ENCODE measurements at regions not wholly inside any gene's neighbourhood (a gene's known extent, or its start where the extent isn't known, plus 50 kb on each side); places are given as distances from the start of the nearest gene placed in this dataset.
"Not testable (repeated sequence)": the region's sequence is repeated elsewhere in the genome, so short reads cannot be mapped to it uniquely, and the experiment has no call there.

DNA sequence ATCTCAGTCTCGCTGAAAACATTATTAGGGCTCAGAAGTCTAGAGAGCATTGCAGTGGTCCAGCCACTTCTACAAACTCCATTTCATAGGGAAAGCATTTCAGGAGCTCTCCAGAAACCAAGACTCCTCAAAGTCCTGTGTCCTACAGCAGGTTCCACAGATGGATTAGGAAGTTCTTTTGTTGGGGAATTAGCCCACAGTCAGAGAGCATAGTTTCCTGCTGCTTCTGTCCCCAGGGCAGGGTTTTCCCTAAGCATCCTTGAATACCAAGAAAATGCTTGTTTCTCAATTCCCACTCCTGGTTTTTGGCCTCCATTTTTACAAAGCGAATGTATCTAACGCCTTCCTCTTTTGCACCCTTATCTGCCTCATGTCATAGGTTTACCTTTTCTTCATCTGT is 235.9 kb upstream of the PODXL start:
- DNase-seq (ENCODE audit: low spot score) = no peak

DNA sequence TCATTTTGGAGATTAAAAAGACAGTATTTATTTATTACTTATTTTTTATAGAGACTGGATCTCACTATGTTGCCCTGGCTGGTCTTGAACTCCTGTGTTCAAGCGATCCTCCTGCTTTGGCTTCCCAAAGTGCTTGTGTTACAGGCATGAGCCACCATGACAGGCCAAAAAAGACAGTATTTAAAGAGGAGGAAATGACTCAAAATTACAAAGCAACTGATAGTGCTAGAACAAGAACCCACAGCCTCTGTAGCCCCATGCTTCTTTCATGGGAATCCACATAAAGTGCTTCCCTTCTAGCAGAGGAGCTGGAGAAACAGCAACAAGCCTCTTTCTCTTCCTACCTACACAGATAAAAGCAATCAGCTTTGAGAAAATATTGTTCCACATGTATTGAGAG is 230.7 kb upstream of the PODXL start:
- no peak for DNase-seq (ENCODE audit: low spot score)

- no peak for DNase-seq (ENCODE audit: low spot score)
Measured at GRCh38 chr7:131786204-131786603, 229.8 kb upstream of the PODXL start.

DNA sequence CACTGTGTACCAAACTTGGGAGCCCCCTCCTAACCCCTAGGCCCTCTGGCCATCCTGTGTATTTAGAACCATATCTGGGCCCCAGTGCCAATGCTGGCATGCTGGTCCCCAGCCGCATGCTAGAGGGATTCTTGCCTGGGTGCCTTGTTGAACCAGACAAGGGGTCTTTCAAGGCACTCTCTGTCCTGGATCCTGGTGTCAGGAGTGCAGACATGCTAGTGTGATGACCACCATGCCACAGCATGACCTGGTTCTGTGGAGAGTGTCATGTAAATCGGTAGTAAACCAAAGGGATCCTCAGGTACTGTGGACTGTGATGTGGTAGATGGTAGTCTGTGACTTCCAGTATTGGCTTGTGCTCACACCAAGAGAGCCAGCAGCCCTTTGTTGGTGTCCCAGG is 222.2 kb upstream of the PODXL start:
- no peak for DNase-seq (ENCODE audit: low spot score)

DNA sequence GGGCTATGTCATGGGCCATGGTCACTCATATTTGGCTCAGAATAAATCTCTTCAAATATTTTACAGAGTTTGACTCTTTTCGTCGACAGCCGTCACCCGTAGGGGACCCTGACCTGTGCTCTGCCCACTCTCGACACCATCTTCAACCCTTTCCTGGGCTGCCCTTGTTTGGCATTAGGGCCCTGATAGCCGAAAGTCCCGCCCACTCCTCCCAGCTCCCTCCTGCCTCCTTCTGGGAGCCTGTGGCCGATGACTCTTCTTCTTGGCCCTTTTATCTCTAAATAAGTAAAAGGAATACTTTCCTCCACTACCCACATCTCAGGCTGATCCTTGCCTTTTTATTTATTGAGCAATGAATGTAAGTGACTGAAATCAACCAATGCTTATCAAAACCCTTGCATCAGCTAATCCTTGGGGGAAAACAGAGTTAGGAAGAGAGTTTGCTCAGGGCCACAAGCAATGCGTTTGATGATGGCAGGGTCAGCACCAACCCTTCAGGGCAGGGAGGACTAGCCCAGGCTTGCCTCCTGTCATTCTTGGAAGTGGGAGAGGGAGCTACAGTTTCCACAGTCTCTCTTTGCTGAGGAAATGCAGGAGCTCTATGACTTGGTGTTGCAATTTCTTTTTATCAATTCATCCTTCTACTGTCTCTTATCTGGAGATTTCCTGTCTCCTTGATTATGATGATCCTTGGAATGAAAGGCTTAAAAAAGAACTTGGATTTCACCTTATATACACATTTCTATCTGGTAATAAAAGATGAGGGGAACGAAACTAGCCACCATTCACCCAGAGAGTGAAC is 218.2 kb upstream of the PODXL start:
- no peak for DNase-seq (ENCODE audit: low spot score)

DNA sequence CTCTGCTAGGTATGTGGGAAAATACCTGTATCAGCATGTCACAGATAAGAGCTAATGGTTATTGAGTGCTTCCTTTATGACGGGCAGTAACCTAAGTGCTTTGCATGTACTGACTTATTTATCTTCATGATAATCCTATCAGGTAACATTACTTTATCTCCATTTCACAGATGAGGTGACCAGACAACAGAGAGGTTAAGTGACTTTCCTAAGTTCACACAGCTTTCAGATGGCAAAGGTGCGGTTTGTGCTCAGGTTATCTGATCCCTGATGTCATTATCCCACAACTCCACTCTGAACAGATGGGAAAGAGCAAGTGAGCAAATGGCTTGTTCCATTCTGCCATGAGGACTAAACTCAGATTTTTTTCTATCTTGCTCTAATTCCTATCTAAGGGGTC is 217.0 kb upstream of the PODXL start:
- no peak for DNase-seq (ENCODE audit: low spot score)

DNA sequence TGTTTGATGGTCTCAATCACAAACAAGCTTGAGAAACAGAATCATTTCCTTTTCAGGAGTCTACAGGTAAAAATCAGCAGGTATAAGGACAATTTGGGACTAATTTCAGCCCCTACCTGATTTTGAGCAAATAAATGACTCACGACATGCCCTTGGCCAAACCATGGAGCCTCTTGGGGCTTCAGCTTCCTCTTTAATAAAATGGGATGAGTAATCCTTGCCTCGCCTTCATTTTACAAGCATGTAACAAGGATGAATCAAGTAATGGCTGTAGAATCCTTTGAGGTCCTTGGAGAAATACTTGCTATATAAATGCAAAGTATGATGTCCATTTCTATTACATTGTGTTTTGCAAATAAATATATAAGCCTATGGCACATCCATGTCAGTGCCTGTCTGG is 212.8 kb upstream of the PODXL start:
- no peak for DNase-seq (ENCODE audit: low spot score)

- no peak for DNase-seq (ENCODE audit: low spot score)
Measured at GRCh38 chr7:131767591-131767990, 211.2 kb upstream of the PODXL start.

GRCh38 chr7:131765575-131765974 is 209.1 kb upstream of the PODXL start:
- DNase-seq (ENCODE audit: low spot score) = no peak

DNA sequence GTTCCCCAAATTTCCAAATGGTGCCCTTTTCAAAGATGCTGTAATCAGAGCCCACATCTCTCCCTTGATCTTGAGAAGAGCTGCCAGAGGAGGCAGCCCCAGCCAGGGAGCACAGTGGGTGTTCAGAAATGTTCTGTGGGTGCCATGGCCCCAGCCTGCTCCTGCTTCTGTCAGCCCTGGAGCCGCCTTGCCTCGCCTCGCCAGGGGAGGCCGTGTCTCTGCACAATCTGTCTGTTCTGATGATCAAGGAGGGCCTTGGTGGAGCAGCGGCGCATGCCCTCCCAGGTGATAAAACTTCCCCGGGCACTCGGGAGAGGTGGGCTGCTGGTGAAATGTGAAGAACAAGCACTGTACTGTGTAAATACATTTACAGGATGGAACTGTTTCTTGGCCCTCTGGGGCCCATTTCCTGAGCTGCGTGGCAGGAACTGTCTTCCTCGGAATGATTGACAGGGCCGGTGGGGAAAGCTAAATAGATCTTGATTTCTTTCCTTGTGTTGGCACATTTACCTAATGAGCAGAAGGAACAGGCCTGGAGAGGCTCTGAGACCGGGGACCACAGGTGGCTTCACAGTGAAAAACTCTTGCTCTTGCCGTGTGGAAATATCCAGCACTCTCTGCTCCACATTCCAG is 207.8 kb upstream of the PODXL start:
- DNase-seq (ENCODE audit: low spot score) = no peak

DNA sequence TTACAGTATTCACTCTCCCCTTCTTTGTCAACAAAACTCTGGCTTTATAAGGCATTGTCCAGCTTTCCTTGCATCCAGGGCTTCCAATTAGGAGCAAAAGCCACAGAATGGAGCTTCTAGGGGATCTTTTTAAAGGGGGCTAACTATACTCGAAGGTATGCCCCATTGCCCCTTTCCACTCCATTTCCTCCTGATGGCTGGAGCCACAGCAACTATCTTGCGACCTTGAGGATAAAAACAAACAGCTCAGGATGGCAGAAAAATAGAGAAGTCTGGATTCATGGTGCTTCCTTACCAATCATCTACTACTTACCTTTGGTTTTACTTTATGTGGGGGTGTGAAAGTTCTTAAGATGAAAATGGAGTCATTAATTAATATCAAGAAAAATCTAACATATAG is 206.3 kb upstream of the PODXL start:
- DNase-seq (ENCODE audit: low spot score) = no peak

DNA sequence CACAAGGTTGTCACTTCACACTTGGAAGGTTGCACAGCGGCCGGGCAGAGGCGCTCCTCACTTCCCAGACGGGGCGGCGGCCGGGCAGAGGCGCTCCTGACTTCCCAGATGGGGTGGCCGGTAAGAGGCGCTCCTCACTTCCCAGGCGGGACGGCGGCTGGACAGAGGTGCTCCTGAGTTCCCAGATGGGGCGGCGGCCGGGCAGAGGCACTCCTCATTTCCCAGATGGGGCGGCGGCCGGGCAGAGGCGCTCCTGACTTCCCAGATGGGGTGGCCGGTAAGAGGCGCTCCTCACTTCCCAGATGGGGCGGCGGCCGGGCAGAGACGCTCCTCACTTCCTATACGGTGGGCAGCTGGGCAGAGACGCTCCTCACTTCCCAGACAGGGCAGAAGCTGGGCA is 199.4 kb upstream of the PODXL start:
- not testable (repeated sequence) for DNase-seq (ENCODE audit: low spot score)

DNA sequence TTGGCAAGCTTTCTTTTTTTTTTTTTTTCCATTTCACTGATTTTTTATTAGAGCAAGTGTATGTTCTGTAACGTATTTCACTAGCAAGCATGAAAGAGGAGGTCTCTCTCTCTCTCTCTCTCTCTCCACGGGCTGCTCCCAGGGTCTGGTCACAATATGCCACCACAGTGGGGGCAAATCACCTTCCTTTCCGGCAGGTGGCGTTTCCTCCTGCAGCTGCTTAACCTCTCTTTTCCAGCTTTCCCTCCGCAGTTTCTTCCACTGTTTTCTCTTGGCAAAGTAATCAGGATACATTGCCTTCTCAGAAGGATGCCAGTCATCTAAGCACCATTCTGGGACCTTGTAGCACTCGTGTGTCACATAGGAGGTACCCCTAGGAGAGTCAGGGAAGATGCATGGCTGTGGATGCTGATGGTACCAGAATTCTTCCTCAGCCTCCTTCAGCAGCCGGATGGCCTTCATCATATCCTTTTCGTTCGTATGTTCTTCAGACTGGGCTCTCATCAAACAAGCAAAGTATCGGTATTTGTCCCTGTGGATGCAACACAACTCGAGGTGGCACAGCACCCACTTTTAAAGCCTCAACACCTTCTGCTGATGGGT is 197.3 kb upstream of the PODXL start:
- DNase-seq (ENCODE audit: low spot score) = no peak

- no peak for DNase-seq (ENCODE audit: low spot score)
Measured at GRCh38 chr7:131747658-131748232, 191.3 kb upstream of the PODXL start.

DNA sequence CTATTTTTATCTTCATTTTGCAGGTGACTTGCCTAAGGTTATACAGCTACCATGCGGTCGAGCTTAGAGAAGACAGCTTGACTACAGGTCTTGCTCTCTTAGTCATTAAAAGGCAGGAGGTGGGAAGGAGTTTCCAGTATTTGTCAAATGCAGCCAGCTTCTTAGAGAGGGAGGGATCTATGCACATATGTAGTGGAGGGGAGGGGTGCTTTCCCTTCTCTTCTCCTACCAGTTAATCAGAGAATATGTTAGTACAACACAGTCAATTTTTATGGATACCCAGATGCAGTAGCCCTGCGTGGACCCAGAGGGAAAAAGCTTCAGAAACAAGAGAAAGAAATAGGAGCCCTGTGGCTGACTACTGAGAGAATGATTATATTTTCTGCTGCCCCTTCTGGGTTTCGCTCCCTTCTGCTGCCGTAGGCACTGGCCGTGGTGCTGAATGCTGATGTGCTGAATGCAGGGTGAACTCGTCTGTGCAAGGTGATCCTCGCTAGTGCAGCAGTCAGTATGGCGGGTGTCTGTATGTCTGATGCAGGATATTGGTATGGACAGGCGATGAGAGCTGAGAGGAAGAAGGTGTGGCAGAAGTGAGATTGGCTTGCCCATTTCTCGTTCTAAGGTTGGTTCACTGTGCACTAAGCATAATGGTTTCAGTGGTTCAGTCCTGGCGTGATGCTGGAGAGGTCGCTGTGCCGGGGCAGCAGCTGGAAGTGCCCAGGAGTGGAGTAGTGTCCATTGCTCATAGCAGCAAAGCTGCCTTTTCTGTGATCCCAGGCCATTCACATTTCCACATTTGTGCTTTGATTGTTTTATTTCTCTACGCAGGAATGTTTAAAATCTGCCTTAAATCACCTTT is 189.2 kb upstream of the PODXL start:
- no peak for DNase-seq (ENCODE audit: low spot score)

DNA sequence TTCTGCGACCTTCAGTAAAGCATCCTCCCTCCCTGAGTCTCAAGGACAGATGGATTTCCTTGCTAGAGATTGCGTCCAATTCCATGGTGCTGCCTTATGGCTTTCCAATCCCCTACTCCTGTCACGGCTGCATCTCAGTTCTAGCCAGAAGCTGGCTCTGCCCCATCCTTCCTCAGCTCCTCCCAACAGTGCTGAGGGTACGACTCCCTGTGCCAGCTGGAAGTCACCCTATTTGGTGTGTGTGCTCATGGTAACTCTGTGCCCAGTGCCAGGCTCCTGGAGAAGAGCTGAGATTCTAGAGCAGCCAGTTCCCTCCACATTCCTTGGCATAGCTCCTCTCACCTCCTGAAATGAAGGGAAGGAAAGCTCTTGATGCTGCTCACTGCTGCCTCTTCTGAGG is 185.0 kb upstream of the PODXL start:
- DNase-seq (ENCODE audit: low spot score) = no peak

- DNase-seq (ENCODE audit: low spot score) = no peak
Measured at GRCh38 chr7:131737746-131738465, 181.5 kb upstream of the PODXL start.

DNA sequence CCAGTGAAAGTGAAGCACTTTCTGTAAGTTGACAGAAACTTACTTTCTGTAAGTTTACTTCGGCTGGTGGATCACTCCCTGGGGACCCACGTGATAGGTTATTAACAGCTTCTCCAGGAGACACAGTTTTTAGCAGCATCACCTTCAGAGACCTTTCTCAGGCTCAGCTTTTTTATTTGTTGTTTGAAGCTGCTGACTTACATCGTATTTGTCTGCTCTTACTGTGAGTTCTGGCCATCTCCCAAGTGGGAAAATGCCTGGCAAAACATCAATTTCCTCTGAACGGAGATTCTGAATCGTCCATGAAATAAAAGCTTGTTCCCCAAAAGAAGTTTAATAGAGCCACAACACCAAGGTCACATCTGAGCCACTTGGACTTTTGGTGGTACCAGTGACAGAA is 178.7 kb upstream of the PODXL start:
- no peak for DNase-seq (ENCODE audit: low spot score)

DNA sequence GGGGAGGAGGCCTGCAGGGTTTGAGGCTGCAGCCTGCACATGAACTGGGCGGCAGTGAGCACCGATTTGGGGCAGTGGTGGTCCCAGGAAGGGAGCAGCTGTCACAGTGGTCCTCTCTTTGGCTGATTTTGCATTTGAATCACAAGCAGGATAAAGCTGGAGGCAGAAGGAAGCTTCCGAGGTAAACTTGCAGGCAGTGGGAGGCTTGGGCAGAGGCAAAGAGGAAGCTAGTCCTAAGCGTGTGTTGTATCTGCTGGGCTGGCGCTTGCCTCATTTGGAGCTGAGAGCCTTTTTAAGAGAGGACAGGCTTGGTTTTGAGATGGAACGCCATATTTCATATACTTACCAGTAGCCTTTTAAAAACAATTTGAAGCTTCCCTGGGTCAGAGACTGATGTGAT is 177.2 kb upstream of the PODXL start:
- no peak for DNase-seq (ENCODE audit: low spot score)

- DNase-seq (ENCODE audit: low spot score) = no peak
Measured at GRCh38 chr7:131727189-131727588, 170.8 kb upstream of the PODXL start.

DNA sequence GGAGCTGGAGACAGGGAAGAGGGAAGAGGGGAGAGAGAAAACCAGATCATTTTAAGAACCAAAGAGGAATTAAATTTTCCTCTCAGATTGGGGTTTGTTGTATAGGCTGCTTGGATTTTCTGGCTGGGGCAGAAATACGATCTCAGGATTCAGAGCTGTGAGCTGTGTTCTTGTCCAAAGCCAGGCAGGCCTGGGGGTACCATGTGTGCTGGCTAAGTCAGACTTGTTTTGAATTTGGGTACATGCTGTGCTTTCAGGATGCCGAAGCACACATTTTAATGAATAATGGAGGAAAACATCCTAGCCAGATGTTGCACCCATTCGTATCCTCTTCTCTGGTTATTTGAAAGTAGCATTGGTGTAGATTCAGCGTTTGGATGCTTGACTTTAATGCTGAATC is 170.3 kb upstream of the PODXL start:
- no peak for DNase-seq (ENCODE audit: low spot score)

DNA sequence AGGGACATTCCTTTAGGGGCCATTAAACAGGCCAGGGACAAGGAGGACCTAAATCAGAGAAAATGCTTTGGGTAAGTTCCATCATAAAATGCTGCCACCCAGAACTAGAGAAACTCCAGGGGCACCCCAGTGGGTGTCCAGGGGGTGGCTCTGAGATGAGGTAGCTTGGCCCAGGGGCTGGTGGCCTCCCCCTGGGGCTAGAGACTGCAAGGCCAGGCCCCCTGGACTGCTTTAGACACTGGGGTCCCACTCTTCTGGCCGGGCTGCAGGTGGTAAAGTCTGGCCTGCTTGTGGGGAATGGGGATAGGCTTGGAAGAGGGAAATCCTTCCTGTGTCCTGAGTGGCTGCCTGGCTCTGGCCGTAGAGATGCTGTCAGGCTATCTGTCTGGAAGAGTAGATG is 169.6 kb upstream of the PODXL start:
- no peak for DNase-seq (ENCODE audit: low spot score)

Data from CD4-positive, alpha-beta T cell treated with Interleukin-15 for 4 hours (primary cell).